ENCODE measurements at regions not wholly inside any gene's neighbourhood (a gene's known extent, or its start where the extent isn't known, plus 50 kb on each side); places are given as distances from the start of the nearest gene placed in this dataset.
"Not testable (repeated sequence)": the region's sequence is repeated elsewhere in the genome, so short reads cannot be mapped to it uniquely, and the experiment has no call there.

DNA sequence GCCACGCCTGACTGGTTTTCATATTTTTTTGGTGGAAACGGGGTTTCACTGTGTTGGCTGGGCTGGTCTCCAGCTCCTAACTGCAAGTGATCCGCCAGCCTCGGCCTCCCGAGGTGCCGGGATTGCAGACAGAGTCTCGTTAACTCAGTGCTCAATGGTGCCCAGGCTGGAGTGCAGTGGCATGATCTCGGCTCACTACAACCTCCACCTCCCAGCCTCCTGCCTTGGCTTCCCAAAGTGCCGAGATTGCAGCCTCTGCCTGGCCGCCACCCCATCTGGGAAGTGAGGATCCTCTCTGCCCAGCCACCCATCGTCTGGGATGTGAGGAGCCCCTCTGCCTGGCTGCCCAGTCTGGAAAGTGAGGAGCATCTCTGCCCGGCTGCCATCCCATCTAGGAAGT, 92.7 kb downstream of the ZNF675 start:
- TF ChIP-seq, protein P1, sequence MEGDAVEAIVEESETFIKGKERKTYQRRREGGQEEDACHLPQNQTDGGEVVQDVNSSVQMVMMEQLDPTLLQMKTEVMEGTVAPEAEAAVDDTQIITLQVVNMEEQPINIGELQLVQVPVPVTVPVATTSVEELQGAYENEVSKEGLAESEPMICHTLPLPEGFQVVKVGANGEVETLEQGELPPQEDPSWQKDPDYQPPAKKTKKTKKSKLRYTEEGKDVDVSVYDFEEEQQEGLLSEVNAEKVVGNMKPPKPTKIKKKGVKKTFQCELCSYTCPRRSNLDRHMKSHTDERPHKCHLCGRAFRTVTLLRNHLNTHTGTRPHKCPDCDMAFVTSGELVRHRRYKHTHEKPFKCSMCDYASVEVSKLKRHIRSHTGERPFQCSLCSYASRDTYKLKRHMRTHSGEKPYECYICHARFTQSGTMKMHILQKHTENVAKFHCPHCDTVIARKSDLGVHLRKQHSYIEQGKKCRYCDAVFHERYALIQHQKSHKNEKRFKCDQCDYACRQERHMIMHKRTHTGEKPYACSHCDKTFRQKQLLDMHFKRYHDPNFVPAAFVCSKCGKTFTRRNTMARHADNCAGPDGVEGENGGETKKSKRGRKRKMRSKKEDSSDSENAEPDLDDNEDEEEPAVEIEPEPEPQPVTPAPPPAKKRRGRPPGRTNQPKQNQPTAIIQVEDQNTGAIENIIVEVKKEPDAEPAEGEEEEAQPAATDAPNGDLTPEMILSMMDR (IDR thresholded peaks at IDR 0.05) = not testable (repeated sequence)
- not testable (repeated sequence) for TF ChIP-seq POLR2A (IDR thresholded peaks at IDR 0.05)
